Neuron (in vitro differentiated cells): ENCODE measurements at regions not wholly inside any gene's neighbourhood (a gene's known extent, or its start where the extent isn't known, plus 50 kb on each side); places are given as distances from the start of the nearest gene placed in this dataset.
"Not testable (repeated sequence)": the region's sequence is repeated elsewhere in the genome, so short reads cannot be mapped to it uniquely, and the experiment has no call there.

ENCODE experiments used
- H2AFZ ChIP-seq: one replicate; pipeline ENCODE4 v1.6.1; 2013; ENCODE audit warnings: low read depth, mild to moderate bottlenecking, inconsistent platforms, low read length, moderate library complexity
- H3K27me3 ChIP-seq: one replicate; pipeline ENCODE4 v1.6.1; 2013; ENCODE audit warnings: low read length; ENCODE audit not compliant: insufficient read depth
- H3K36me3 ChIP-seq: one replicate; pipeline ENCODE4 v1.6.1; 2013; ENCODE audit warnings: low read length; ENCODE audit not compliant: insufficient read depth
- H3K4me1 ChIP-seq: one replicate; pipeline ENCODE4 v1.6.1; 2013; ENCODE audit warnings: low read length; ENCODE audit not compliant: insufficient read depth
- H3K4me3 ChIP-seq: 2 replicates; pipeline ENCODE4 v1.5.1; 2013; ENCODE audit warnings: mild to moderate bottlenecking, low read length, moderate library complexity
- H3K9me3 ChIP-seq: one replicate; pipeline ENCODE4 v1.6.1; 2013; ENCODE audit warnings: low read length

GRCh38 chr22:27312966-27313855 is 488.3 kb downstream of the MN1 start:
- Histone ChIP-seq H3K27me3 (no peaks in the 10 kb centered on the region), H3K4me1 (peaks cover 50% of the 10 kb centered on the region), H3K4me3 (peak overlapping the region; percentile 52), H3K9me3 (no peaks in the 10 kb centered on the region), H2AFZ (peak overlapping the region; percentile 27), H3K36me3 (no peaks in the 10 kb centered on the region)

GRCh38 chr22:27314276-27314807 is 487.2 kb downstream of the MN1 start:
- Histone ChIP-seq H3K9me3 (no peaks in the 10 kb centered on the region), H2AFZ (no peak overlapping the region), H3K27me3 (no peaks in the 10 kb centered on the region), H3K4me1 (peaks cover 59% of the 10 kb centered on the region), H3K36me3 (no peaks in the 10 kb centered on the region), H3K4me3 (no peak overlapping the region)

- Histone ChIP-seq H3K9me3 (peaks cover 4% of the 10 kb centered on the region), H3K27me3 (no peaks in the 10 kb centered on the region), H3K4me1 (peaks cover 56% of the 10 kb centered on the region), H3K36me3 (no peaks in the 10 kb centered on the region), H3K4me3 (no peak overlapping the region), H2AFZ (no peak overlapping the region)
Observed at GRCh38 chr22:27315833-27316232, 485.7 kb downstream of the MN1 start.

- Histone ChIP-seq H3K4me3 (no peak overlapping the region), H3K27me3 (no peaks in the 10 kb centered on the region), H3K9me3 (peaks cover 4% of the 10 kb centered on the region), H3K36me3 (no peaks in the 10 kb centered on the region), H2AFZ (no peak overlapping the region), H3K4me1 (peaks cover 45% of the 10 kb centered on the region)
Observed at GRCh38 chr22:27317096-27317495, 484.5 kb downstream of the MN1 start.

GRCh38 chr22:27317971-27318428 is 483.6 kb downstream of the MN1 start:
- Histone ChIP-seq H3K4me1 (peaks cover 37% of the 10 kb centered on the region), H3K9me3 (peaks cover 4% of the 10 kb centered on the region), H3K4me3 (no peak overlapping the region), H2AFZ (no peak overlapping the region), H3K36me3 (no peaks in the 10 kb centered on the region), H3K27me3 (no peaks in the 10 kb centered on the region)

- H3K36me3 ChIP-seq, result no peaks in the 10 kb centered on the region
- peaks cover 4% of the 10 kb centered on the region for H3K9me3 ChIP-seq
- no peak overlapping the region for H3K4me3 ChIP-seq
- peaks cover 32% of the 10 kb centered on the region for H3K4me1 ChIP-seq
- H3K27me3 ChIP-seq, result no peaks in the 10 kb centered on the region
- no peak overlapping the region for H2AFZ ChIP-seq
Observed at GRCh38 chr22:27318516-27318915, 483.0 kb downstream of the MN1 start.

GRCh38 chr22:27323661-27324060 is 477.9 kb downstream of the MN1 start:
- Histone ChIP-seq H3K36me3 (no peaks in the 10 kb centered on the region), H2AFZ (no peak overlapping the region), H3K27me3 (no peaks in the 10 kb centered on the region), H3K4me3 (no peak overlapping the region), H3K4me1 (peaks cover 5% of the 10 kb centered on the region), H3K9me3 (peaks cover 4% of the 10 kb centered on the region)

- H3K36me3 ChIP-seq, H3K4me3 ChIP-seq, H3K27me3 ChIP-seq, H2AFZ ChIP-seq, H3K9me3 ChIP-seq, H3K4me1 ChIP-seq: not testable (repeated sequence)
Observed at GRCh38 chr22:27324908-27325307, 476.6 kb downstream of the MN1 start.

- Histone ChIP-seq H3K4me3 (no peak overlapping the region), H3K36me3 (no peaks in the 10 kb centered on the region), H3K4me1 (peaks cover 15% of the 10 kb centered on the region), H2AFZ (no peak overlapping the region), H3K9me3 (no peaks in the 10 kb centered on the region), H3K27me3 (no peaks in the 10 kb centered on the region)
Observed at GRCh38 chr22:27327497-27327896, 474.1 kb downstream of the MN1 start.

- H3K4me1 ChIP-seq, result peaks cover 15% of the 10 kb centered on the region
- H3K9me3 ChIP-seq, result no peaks in the 10 kb centered on the region
- no peak overlapping the region for H2AFZ ChIP-seq
- no peaks in the 10 kb centered on the region for H3K36me3 ChIP-seq
- no peak overlapping the region for H3K4me3 ChIP-seq
- no peaks in the 10 kb centered on the region for H3K27me3 ChIP-seq
Observed at GRCh38 chr22:27327981-27328721, 473.4 kb downstream of the MN1 start.

GRCh38 chr22:27329131-27329850 is 472.3 kb downstream of the MN1 start:
- Histone ChIP-seq H3K4me1 (peaks cover 15% of the 10 kb centered on the region), H3K36me3 (no peaks in the 10 kb centered on the region), H2AFZ (no peak overlapping the region), H3K27me3 (no peaks in the 10 kb centered on the region), H3K9me3 (no peaks in the 10 kb centered on the region), H3K4me3 (peak overlapping the region; percentile 34)

- H3K4me1 ChIP-seq, result peaks cover 15% of the 10 kb centered on the region
- no peak overlapping the region for H2AFZ ChIP-seq
- no peak overlapping the region for H3K4me3 ChIP-seq
- no peaks in the 10 kb centered on the region for H3K27me3 ChIP-seq
- no peaks in the 10 kb centered on the region for H3K36me3 ChIP-seq
- no peaks in the 10 kb centered on the region for H3K9me3 ChIP-seq
Observed at GRCh38 chr22:27329966-27330645, 471.4 kb downstream of the MN1 start.
